ENCODE measurements at regions not wholly inside any gene's neighbourhood (a gene's known extent, or its start where the extent isn't known, plus 50 kb on each side); places are given as distances from the start of the nearest gene placed in this dataset.

GRCh38 chr6:120545353-120545752 lies 788.9 kb downstream of the TBC1D32 start:
- no peak overlapping the region for H3K9ac ChIP-seq (replicated peaks in 1 of 4; ENCODE audit: extremely low read depth in 1 of 4, low read depth in 3 of 4, low read length in 3 of 4)
- H2BK12ac ChIP-seq (ENCODE audit: low read depth, low read length), result no peak overlapping the region
- H2AK5ac ChIP-seq (ENCODE audit: low read depth, low read length), result no peak overlapping the region
- no peak overlapping the region for H4K8ac ChIP-seq (ENCODE audit: extremely low read depth, insufficient read depth, low read length)
- H3K56ac ChIP-seq (replicated peaks; ENCODE audit: insufficient read length, low read depth, low read length), result no peak overlapping the region
- H4K91ac ChIP-seq (replicated peaks; ENCODE audit: insufficient read length, low read length), result no peak overlapping the region
- WGBS, 2 experiments (ENCODE audit: extremely low coverage in 1 of 2, insufficient coverage in 1 of 2, insufficient read length in 1 of 2, insufficient replicate concordance in 2 of 2, low coverage in 1 of 2, low lambda C conversion rate in 2 of 2, missing lambda C conversion rate in 1 of 2), result 87% methylated on average over 2 of the region's 2 CpGs; no CpG with 5 or more reads in 1 of the 2 experiments
- no peak overlapping the region for H2BK15ac ChIP-seq (ENCODE audit: low read length)
- CTCF ChIA-PET (ENCODE audit: partially characterized antibody), result no interaction called here
- H3K36me3 ChIP-seq (ENCODE audit: control insufficient read depth in 2 of 4, insufficient read depth in 4 of 4, low read length in 3 of 4), result no peaks in the 10 kb centered on the region
- H3K79me2 ChIP-seq (ENCODE audit: control insufficient read depth in 1 of 2, insufficient read depth in 2 of 2, low read length in 2 of 2), result no peaks in the 10 kb centered on the region
- H3K23ac ChIP-seq (ENCODE audit: insufficient read length), result no peak overlapping the region
- no peak overlapping the region for H3K4me2 ChIP-seq (ENCODE audit: insufficient read depth in 1 of 2, low read depth in 2 of 2, low read length in 2 of 2)
- no peaks in the 10 kb centered on the region for H3K9me3 ChIP-seq (ENCODE audit: insufficient read depth in 2 of 2, low read depth in 1 of 2, low read length in 1 of 2)
- no peak overlapping the region for H2AFZ ChIP-seq (ENCODE audit: low read length)
- H3K23me2 ChIP-seq (ENCODE audit: low read depth, low read length), result no peaks in the 10 kb centered on the region
- H3K79me1 ChIP-seq (ENCODE audit: low read depth, low read length), result no peaks in the 10 kb centered on the region
- H3K4ac ChIP-seq (replicated peaks; ENCODE audit: insufficient read length, low read depth, low read length), result no peak overlapping the region
- no peak overlapping the region for H2BK120ac ChIP-seq (replicated peaks; ENCODE audit: low read depth, low read length)
- no peak overlapping the region for H3K27ac ChIP-seq (ENCODE audit: low read depth, low read length)
- H3K4me3 ChIP-seq (ENCODE audit: extremely low read depth in 1 of 4, insufficient read depth in 2 of 4, low read depth in 3 of 4, low read length in 4 of 4), result no peak overlapping the region
- DNase-seq (ENCODE audit: low read depth in 1 of 2, low spot score in 2 of 2) (no peak), FAIRE-seq (no peak)
- H3K14ac ChIP-seq (ENCODE audit: insufficient read length), result no peak overlapping the region
- H4K5ac ChIP-seq (ENCODE audit: insufficient read length, low read depth, low read length), result no peak overlapping the region
- POLR2A ChIA-PET (ENCODE audit: partially characterized antibody), result no interaction called here
- H2BK20ac ChIP-seq (ENCODE audit: low read length), result no peak overlapping the region
- H4K20me1 ChIP-seq (replicated peaks in 1 of 2; ENCODE audit: control insufficient read depth in 1 of 2, insufficient read depth in 2 of 2, low read length in 2 of 2), result no peaks in the 10 kb centered on the region
- no peak overlapping the region for H2BK5ac ChIP-seq (ENCODE audit: low read depth, low read length)
- H3K18ac ChIP-seq (ENCODE audit: extremely low read depth, low read length), result no peak overlapping the region
- no peaks in the 10 kb centered on the region for H3K27me3 ChIP-seq (replicated peaks in 1 of 4; ENCODE audit: control insufficient read depth in 3 of 4, extremely low read depth in 1 of 4, insufficient read depth in 3 of 4, low read length in 3 of 4)
- H3K4me1 ChIP-seq (replicated peaks in 1 of 4; ENCODE audit: control insufficient read depth in 3 of 4, insufficient read depth in 4 of 4, low read length in 3 of 4), result no peaks in the 10 kb centered on the region
- TF ChIP-seq BACH1 (IDR thresholded peaks at IDR 0.05; ENCODE audit: low read length) (no peak), EP300 (IDR thresholded peaks at IDR 0.05; ENCODE audit: borderline replicate concordance in 1 of 2, low read depth in 2 of 2, low read length in 2 of 2) (no peak), KDM5A (IDR thresholded peaks at IDR 0.05; ENCODE audit: low read length) (no peak), RBBP5 (IDR thresholded peaks at IDR 0.05; ENCODE audit: borderline replicate concordance, low read depth, low read length) (no peak), GTF2F1 (IDR thresholded peaks at IDR 0.05; ENCODE audit: borderline replicate concordance, low read depth, low read length) (no peak), GABPA (IDR thresholded peaks at IDR 0.05; ENCODE audit: borderline replicate concordance, insufficient read depth, low read length) (no peak), POLR2AphosphoS5 (IDR thresholded peaks at IDR 0.05; ENCODE audit: low read depth, low read length) (no peak), RXRA (IDR thresholded peaks at IDR 0.05; ENCODE audit: insufficient read depth, low read depth, low read length) (no peak), CBX8 (IDR thresholded peaks at IDR 0.05; ENCODE audit: borderline replicate concordance, low read depth, low read length) (no peak), HDAC2 (IDR thresholded peaks at IDR 0.05; ENCODE audit: borderline replicate concordance in 1 of 2, low read depth in 2 of 2, low read length in 2 of 2) (no peak), MAX (IDR thresholded peaks at IDR 0.05) (no peak)
- TF ChIP-seq, protein P1, sequence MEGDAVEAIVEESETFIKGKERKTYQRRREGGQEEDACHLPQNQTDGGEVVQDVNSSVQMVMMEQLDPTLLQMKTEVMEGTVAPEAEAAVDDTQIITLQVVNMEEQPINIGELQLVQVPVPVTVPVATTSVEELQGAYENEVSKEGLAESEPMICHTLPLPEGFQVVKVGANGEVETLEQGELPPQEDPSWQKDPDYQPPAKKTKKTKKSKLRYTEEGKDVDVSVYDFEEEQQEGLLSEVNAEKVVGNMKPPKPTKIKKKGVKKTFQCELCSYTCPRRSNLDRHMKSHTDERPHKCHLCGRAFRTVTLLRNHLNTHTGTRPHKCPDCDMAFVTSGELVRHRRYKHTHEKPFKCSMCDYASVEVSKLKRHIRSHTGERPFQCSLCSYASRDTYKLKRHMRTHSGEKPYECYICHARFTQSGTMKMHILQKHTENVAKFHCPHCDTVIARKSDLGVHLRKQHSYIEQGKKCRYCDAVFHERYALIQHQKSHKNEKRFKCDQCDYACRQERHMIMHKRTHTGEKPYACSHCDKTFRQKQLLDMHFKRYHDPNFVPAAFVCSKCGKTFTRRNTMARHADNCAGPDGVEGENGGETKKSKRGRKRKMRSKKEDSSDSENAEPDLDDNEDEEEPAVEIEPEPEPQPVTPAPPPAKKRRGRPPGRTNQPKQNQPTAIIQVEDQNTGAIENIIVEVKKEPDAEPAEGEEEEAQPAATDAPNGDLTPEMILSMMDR (IDR thresholded peaks at IDR 0.05; ENCODE audit: control extremely low read depth in 1 of 3, insufficient read depth in 1 of 3, low read depth in 1 of 3, low read length in 3 of 3), result no peak
